ENCODE measurements at regions not wholly inside any gene's neighbourhood (a gene's known extent, or its start where the extent isn't known, plus 50 kb on each side); places are given as distances from the start of the nearest gene placed in this dataset.

DNA sequence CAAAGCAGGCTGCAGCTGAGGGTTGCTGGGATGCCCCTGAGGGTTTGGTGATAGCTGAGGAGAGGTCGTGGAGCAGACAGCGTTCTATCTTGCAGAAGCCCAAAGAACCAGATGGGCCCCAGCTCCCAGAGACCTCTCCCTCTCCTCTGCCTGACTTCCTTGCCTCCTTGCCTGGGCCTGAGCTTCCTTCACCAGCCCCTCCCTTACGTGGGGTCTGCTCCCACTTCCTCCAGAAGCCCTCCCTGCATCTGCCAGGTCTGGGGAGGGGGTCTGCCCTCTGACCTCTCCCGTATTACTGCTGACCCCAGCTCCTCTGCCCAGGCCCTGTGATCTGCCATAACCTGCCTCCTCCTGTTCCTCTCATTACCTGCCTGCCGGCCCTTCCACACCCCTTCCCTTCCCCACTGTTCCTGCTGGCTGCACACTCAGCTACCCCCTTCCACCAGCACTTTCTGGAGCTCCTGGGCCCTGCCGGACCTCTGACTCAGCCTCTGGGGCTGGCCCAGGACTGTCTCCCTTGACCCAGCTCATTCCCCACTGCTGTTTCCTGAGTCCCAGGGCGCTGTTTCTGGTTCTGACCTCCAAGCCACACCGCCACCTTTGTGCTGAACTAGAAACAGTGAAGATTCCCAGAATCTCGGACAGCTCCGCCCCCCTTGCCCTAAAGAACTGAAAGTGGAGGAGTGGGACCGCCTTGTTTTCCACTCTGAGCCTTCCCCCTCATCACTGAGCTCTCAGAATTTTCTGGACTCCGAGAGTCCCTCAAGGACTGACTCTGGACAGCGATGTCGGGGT, 237.7 kb upstream of the C1orf174 start:
- DNase-seq: peak; percentile 38

DNA sequence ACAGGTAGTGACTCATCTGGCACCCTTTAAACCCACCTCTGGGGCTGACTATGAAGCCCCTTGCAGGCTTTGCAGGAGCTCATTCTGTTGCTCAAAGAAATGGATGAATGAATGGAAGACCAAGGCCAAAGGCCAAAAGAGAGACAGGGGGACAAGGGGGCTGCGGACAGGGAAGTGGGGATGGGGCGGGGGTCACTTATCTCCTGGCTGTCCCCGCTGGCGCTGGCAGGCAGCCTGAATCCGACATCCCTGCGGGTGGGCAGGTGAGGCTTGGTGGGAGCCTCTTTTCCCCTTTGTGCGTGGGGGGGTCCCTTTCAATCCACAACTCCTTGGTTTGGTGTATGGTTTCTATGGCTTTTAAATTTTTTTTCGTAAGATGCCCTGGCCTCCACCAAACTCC, 239.6 kb upstream of the C1orf174 start:
- DNase-seq: no peak

DNA sequence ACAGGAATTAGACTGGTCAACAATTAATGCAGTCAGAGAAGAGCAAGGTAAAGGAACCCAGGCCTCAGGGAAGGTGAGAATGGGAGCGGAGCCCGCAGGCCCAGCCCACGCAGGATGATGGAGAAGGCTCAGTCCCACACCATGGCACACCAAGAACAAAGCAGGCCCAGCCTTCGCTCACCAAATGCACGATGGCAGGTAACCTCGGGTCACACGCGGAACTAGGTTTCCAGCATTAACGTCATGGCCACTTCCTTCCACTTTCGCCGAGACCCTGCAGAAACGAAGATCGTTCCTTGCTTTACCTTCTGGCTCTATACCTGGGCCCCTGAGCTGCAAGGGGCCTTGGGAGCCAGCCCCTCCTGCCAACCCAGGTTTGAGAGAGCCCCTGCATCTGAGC, 240.2 kb upstream of the C1orf174 start:
- no peak for DNase-seq

DNA sequence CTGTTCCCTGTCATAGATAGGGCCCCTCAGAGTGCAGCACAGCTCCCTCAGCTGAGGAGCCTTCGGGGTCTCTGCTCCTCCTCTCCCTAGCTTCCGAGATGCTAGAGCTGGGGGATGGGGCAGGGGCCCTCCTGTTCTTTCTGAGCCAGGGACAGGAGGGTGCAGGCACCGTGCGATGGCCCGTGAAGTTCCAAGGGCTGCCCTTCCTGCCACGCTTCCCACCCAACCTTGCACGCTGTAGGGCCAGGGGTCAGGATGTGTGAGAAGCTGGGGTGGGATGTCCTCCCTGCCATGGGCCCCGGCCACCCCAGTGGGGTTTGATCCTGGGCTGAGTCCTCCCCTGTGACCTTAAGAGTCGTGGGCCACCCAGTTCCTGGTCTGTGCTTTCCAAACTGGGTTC, 240.7 kb upstream of the C1orf174 start:
- no peak for DNase-seq

DNA sequence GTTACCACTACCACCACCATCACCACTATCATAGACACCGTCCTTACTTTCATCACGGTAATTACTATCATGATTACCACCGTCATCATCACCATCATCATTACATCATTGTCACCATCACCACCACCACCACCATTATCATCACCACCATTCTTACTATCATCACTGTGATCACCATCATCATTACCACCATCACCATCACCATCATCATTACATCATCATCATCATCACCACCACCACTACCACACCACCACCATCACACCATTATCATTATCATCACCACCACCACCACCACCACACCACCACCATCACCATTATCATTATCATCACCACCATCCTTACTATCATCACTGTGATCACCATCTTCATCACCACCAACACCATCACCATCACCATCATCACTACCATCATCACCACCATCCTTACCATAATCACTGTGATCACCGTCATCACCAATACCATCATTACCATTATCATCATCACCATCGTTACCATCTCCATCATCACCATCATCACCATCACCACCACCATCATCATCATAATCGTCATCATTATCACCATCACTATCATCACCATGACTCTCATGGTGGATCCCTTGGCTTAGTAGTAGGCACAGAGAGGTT, 244.4 kb upstream of the C1orf174 start:
- DNase-seq: peak; percentile 7

DNA sequence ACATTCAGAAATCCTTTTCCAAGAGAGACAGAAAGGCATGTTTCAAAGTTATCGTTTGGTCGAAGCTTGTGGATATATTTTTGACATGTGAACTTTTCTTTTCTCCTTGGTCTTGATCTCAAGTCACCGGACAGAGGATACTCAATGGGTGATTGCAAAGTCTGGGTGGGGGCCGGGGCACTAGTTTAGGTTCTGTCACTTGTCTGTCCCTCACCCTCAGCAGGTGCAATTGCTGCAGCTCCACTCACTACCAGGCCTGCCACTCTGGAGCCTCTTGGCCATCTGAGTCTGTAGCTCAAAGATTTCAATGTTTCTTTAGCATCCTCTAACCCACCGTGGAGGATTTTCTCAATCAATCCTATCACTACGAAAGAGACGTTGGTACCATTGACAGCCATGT, 246.0 kb upstream of the C1orf174 start:
- DNase-seq: no peak

DNA sequence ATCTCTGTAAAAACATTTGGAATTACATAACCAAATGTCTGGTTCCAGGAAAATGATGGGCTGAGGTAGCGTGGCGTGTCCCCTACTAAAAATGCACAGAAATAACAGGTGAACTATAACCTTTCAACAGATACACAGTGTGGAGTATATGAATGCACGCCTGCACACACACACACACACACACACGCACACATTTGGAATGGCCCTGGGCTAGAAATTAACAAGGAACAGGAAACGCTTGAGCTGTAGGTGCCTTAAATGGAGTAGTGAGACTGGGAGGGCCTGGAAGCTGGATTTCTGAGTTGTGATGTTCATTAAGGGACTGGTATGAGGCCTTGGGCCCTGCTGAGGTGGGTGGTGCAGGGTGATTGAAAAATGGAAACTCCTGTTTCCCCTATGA, 246.5 kb upstream of the C1orf174 start:
- no peak for DNase-seq

DNA sequence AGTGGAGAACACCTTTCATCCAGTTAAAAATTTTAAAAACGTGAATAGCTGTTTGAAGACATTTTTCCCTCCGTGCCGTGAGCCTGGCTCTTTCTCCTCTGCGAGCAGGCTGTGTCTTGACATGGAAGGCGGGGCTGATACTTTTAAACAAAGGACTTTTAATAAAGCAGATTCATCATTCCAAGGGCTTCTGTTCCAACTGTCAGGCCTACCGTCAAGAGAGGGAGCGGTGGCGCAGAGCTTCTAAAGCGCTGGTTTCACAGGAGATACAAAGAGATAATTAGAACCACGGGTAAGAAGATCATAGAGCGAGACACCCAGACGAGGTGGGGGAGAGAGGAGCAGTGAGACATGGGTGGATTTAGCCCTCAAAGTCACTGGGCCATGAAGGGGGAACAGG, 247.4 kb upstream of the C1orf174 start:
- no peak for DNase-seq

DNA sequence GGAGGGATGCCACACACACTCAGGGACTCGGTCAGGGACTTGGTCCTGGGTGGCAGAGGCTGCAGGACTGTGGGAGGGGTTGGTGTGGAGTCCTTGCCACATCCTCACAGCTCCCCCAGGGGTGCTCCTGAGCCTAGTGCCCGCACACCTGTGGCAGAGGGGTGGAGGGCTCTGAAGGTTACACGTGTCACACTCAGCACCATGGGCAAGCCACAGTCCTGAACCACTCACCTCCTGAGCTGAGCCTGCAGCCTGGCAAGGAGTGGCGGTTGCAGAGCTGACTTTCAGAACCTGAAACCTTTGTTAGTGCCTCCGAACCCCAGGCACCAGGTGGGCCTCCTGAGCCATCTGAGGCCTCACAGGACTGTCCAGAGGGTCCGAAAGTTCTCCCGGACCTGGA, 249.2 kb upstream of the C1orf174 start:
- no peak for DNase-seq

DNA sequence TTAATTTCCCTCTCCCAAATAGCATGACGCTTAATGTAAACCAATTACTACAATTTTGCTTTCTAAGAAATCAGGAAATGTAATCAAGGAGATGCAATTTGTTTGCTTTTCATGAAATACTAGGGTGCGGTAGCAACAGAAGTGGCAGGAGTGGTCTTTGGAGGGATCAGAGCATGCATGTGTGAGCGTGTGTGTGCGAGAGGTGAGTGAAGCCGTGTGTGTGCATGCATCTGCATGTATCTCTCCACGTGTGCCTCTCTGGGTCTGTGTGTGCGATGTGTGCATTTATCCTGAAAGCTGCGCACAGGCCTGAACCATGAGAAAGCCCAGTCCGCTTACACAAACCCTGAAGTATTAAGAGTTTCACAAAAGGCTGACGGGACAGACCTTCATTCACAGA, 249.8 kb upstream of the C1orf174 start:
- DNase-seq: no peak

DNA sequence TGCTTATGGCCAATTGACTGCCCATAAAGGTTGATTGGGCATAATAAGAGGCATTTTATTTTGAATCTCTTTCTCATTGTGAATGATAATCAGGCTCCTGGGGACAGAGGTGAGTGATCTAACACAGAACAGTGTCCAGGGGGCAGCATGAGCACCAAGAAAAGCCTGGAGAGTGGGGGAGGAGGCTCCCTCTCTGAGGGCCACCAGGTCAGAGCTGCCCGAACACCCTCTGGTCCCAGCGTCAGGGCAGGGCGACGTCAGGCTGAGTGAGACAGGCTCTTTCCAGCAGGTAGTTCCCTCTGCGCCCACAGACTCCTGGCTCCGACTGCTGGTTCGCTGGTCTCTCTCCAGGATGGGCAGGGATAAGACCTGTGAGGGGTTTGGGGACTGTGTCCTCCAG, 250.2 kb upstream of the C1orf174 start:
- no peak for DNase-seq

DNA sequence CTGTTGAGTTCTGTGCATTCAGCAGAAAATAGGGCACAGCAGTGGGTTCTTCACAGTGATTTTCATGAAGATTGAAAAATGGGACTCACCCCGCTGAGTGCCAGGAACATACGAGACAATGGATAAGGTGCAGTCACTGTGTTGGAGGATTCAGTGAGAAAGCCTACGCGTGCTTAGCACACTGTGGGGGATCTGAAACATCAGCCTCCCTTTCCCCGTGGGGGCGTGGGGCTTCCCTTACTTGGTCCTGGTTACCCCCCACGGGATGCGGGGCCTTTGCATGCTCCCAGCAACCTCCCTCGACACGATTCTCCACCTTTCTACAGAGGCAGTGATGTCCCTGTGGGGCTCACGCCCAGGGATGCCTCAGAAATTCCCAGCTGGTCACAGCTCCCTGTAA, 252.2 kb upstream of the C1orf174 start:
- no peak for DNase-seq

DNA sequence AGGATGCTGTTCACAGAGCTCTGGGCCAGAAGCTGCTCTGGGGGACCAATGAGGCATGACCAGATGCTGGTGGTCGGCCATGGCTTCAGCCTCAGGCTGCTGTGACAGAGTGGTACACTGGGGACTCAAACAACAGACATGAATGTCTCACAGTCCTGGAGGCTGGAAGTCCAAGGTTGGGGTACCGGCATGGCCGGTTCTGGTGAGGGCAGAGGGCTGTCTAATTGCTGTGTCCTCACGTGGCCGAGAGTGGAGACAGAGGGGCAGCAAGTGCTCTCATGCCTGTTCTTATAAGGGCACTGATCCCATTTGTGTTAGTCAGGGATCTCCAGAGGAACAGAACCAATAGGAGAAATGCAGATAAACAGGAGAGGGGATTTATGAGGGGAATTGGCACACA, 253.5 kb upstream of the C1orf174 start:
- no peak for DNase-seq

DNA sequence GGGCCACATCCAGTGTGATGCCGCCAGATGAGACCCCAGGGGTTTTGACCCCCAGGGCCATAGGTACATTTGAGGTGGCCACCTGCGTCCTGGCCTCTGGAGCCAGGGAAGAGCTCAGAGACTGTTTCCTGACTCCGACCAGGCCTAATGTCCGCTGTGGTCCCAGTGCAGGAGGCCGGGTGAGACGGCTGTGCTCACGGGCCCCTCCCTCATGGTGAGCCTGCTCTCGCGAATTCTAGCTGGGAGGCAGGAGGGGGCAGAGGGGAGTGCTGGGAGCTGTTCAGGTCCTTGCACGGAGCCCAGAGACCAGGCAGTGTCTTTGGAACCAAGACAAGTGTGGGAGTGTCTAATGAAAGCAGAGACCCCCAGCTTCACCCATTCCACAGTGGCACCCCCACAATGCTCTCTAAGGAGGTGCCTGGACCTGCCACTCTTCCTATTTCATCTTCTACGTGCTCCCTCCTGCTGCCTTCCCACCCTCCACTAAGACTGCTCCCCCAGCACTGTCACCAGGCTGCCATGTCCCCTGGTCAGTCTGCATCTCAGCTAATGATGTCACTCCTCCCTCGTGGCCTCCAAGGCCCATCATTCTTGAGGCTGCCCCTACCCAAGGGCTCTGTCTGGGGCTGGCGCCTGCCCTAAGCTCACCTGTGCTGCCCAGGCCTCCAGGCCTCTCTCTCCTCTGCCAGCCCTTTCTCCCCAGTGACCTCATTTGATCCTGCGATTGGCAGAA, 256.3 kb upstream of the C1orf174 start:
- no peak for DNase-seq

DNA sequence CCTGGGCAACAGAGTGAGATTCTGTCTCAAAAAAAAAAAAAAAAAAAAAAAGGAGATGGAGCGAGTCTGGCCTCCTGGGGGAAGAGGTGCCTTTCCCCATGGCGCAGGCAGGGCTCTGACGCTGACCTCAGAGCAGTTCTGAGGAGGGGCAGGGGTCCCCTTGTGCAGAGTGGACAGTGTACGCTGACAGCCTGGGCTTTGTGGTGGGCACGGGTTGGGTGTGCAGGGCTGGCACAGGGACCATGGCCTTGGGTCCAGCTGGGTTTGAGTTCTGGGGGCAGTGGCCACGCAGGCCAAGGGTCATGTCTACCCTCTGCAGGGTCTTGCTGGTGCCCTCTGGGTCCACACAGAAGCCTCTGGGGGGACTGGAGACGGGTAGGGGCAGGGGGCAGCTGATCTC, 260.1 kb upstream of the C1orf174 start:
- no peak for DNase-seq

DNA sequence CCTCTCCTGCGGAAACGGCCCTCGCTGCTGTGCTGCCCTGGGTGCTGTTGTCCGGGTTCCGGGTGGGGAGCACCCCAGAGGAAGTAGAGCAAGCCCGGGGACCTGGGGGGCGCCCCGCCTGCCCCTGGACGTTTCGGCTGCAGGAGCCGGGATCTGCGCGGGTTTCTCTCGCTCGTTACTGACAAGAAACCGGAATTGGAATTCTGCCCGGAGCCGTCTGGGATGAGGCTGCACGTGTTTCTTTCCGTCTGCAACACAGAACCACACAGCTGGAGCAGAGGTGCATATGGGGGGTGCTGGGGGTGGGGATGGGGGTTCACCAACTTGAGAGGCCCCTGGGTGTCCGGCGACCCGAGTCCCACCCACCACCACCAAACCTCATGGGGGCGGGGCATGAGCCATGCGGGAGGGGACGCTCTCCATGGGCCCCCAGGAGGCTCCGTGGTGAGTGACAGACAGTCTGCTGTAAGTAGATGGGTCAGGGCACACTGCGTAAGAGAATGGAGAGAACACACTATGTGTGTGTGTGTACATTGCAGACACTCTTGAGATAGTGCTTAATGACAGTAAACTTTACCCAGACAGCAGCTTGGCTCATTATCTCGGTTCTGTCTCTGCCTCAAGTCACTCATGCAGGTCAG, 261.4 kb upstream of the C1orf174 start:
- DNase-seq: peak; percentile 25

DNA sequence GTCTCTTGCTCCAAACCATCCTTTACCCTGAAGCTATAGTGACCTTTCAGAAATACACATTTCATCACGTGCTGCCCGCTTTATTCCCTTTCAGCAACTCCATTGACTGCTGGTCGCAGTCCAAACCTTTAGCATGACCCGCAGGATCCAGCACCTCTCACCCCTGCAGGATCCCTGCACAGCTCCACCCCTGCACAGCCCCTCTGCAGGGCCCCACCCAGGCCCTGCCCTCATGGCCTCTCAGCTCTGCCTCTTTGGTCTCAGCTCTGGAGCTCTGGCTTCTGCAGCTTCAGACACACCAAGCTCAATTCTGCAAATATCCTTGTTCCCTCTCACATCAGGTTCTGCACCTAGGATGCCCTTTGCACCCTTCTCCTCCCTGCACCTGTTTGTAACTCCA, 264.9 kb upstream of the C1orf174 start:
- no peak for DNase-seq

DNA sequence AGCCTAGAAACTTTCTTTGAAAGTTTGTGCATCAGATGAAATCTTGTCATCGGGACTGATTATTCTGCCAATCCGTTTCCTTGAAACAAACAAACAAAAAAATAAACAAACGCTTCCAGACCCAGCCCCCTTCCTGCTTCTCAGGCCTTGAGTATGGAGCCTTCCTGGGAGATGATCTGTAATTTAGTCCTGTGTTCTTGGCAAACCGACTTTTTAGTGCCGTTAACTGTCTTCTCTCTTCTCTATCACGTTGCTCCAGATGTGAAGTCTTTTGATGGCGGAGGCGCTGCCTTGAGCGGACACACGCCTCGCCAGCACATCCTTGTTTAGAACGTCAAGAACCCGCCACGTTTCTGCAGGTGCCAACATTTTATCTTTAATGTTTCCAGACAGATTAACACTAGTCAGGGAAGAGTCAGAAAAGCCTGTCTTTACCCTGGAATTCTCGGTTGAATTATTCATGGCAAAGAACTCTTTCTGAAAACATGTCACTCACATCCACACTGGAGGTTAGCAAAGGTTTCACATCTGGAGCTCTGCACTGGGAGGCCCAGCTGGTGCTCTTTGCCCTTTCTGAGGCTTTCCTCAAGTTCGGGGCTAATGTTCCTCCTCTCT, 265.7 kb upstream of the C1orf174 start:
- DNase-seq: peak; percentile 13

DNA sequence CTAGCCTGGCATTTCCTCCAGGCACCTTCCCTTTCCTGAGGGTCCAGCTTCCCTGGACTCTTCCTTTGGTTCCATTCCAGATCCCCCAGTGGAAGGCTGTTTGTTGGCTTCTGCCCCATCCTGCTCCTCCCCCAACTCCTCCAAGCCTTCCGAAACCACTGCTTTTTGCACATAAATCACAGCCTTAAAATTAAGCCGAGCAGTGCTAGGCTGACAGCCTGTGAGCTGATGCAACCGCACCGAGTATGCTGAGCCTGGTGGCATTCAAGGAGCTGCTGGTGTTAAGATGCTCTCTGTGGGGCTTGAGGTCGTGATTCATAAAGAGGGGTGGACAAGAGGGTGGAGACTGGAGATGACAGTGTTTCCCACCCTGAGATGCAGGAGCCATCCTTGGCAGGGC, 266.6 kb upstream of the C1orf174 start:
- DNase-seq: no peak

DNA sequence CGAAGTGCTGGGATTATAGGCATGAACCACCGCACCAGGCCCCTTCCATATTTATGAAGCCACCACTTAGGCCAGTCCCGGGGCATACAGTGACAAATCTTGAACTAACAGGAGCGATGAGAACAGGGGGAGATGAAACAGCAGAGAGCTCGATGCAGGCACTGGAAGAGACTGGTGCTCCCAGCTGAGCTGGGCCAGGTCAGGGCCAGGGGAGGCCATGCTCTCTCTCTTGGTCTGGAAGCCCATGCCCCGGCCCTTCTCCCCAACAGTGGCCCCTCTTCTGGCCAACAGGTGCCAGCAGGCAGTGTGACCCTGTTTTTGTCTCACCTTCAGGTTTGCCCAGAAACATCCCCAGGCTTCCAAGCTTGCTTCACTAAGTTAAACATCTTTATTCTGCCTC, 269.9 kb upstream of the C1orf174 start:
- no peak for DNase-seq

DNA sequence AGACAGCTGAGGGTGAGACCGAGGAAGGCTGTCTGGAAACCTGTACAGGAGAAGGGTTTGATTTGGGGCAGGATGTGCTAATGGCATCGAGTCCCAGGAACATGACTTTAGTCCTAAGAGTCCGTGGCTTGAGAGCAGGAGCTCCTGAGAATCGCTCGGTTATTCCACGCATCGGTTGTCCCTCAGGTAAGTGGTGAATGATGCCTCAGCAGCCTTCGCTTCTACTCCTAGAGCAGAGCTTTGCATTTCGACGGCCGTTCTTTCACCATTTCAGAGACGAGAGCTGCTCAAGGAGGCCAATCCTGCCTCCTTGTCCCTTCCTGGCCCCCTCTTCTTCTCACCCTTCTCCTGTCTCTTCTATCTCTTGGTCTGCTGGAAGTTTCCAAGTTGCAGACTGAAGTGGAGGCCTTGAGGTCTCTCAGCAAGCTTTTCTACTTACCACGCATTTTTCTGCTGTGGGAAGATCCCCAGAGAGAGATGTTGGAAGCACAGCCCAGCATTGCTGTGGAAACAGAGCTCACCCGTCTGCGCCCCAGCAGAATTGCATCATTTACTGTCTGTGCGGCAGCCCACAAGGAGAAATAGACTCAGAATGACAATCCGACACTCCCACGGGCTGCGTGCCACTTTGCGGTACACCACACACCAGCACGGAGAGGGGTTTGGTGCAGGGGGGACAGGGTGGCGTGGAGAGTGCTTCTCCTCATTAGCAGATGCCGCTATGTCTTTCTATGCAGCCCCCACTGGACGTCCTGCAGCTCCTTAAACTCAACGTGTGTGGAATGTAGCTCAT, 270.7 kb upstream of the C1orf174 start:
- peak; percentile 16 for DNase-seq
